Endothelial cell of umbilical vein (primary cell): ENCODE measurements at regions not wholly inside any gene's neighbourhood (a gene's known extent, or its start where the extent isn't known, plus 50 kb on each side); places are given as distances from the start of the nearest gene placed in this dataset.

Experiments used
- BruUV-seq: library from RNA; stranded (reverse); fragments of 400-500 nt; replicated peaks from 2 replicates; lab custom pipeline; 2021; lab: Mats Ljungman, UMichigan
- CTCF ChIA-PET: fragments of 300-600, 350-600 bp; sonication (Branson Sonifier 250); formaldehyde crosslinking; loops from one replicate; lab custom pipeline; 2021; ENCODE audit warnings: antibody characterized with exemption, inconsistent platforms; lab: Charles Lee
- POLR2A ChIA-PET: fragments of 300-600, 350-600 bp; sonication (Branson Sonifier 250); formaldehyde crosslinking; loops from one replicate; lab custom pipeline; 2021; ENCODE audit warnings: antibody characterized with exemption, inconsistent platforms; lab: Charles Lee
- DNase-seq: peaks from one replicate; pipeline ENCODE4 v3.0.0-alpha.2; 2011; ENCODE audit warnings: low read depth, low spot score
- FAIRE-seq: peaks from 2 replicates; lab custom pipeline; 2011; peaks lifted over from hg19 to GRCh38; lab: Jason Lieb, UNC
- H2AFZ ChIP-seq: 2 replicates; pipeline ENCODE4 v1.6.0; 2012; ENCODE audit warnings: low read depth, low read length, control low read depth, inconsistent platforms
- H3K27ac ChIP-seq: 2 replicates; pipeline ENCODE4 v1.5.1; 2011; ENCODE audit warnings: low read depth, mild to moderate bottlenecking, control low read depth, low read length, moderate library complexity; ENCODE audit not compliant: insufficient read depth
- H3K27me3 ChIP-seq, 2 experiments: 2 replicates each; pipeline versions ENCODE4 v1.6.0 to v1.6.1; 2011; ENCODE audit warnings: low read length in 2 of 2, mixed read lengths in 1 of 2; ENCODE audit not compliant: control insufficient read depth in 2 of 2, insufficient read depth in 2 of 2
- H3K36me3 ChIP-seq, 2 experiments: 2 replicates in 1 of 2; 3 replicates in 1 of 2; pipeline ENCODE4 v1.5.1; 2011; ENCODE audit warnings: low read length in 2 of 2, mild to moderate bottlenecking in 1 of 2, moderate library complexity in 1 of 2; ENCODE audit not compliant: control insufficient read depth in 2 of 2, insufficient read depth in 2 of 2; ENCODE audit errors: extremely low read depth in 1 of 2
- H3K4me1 ChIP-seq: 3 replicates; pipeline ENCODE4 v1.5.1; 2011; ENCODE audit warnings: mild to moderate bottlenecking, low read length; ENCODE audit not compliant: control insufficient read depth, insufficient read depth; ENCODE audit errors: extremely low read depth
- H3K4me2 ChIP-seq: 2 replicates; pipeline ENCODE4 v1.6.1; 2011; ENCODE audit warnings: low read length, control low read depth, mixed read lengths; ENCODE audit not compliant: insufficient read depth
- H3K4me3 ChIP-seq, 3 experiments: fragments of 200-600 bp in 1 of 3; sonication (generic), shearing (Covaris generic) in 1 of 3; replicated peaks in 1 of 3; 2 replicates each; pipeline ENCODE4 v1.5.1; 2011 to 2016; ENCODE audit warnings: control low read depth in 3 of 3, low read length in 3 of 3, mild to moderate bottlenecking in 2 of 3, inconsistent platforms in 1 of 3, low read depth in 1 of 3, moderate library complexity in 1 of 3; ENCODE audit not compliant: insufficient read depth in 1 of 3
- H3K79me2 ChIP-seq: 2 replicates; pipeline ENCODE4 v1.6.0; 2012; ENCODE audit warnings: low read length, inconsistent platforms; ENCODE audit not compliant: control insufficient read depth, insufficient read depth
- H3K9ac ChIP-seq: replicated peaks from 2 replicates; pipeline ENCODE3; 2011; ENCODE audit warnings: low read length, control low read depth; ENCODE audit not compliant: insufficient read depth; ENCODE audit errors: extremely low read depth
- H3K9me1 ChIP-seq: replicated peaks from 3 replicates; pipeline ENCODE4 v1.6.0; 2011; ENCODE audit warnings: mild to moderate bottlenecking, low read length; ENCODE audit not compliant: control insufficient read depth, insufficient read depth; ENCODE audit errors: extremely low read depth
- H3K9me3 ChIP-seq: replicated peaks from 2 replicates; pipeline ENCODE4 v1.5.1; 2012; ENCODE audit warnings: low read length, inconsistent platforms; ENCODE audit not compliant: control insufficient read depth, insufficient read depth
- H4K20me1 ChIP-seq: replicated peaks from 2 replicates; pipeline ENCODE3; 2011; ENCODE audit warnings: mild to moderate bottlenecking, low read length; ENCODE audit not compliant: control insufficient read depth, insufficient read depth; ENCODE audit errors: extremely low read depth
- CTCF ChIP-seq, 2 donors: IDR thresholded peaks; 1 replicate in 1 of 2; 2 replicates in 1 of 2; pipeline ENCODE4 v1.5.1; 2011; ENCODE audit warnings: low read length in 2 of 2, mild to moderate bottlenecking in 2 of 2, moderate library complexity in 2 of 2, control low read depth in 1 of 2, inconsistent platforms in 1 of 2, low read depth in 1 of 2; ENCODE audit not compliant: insufficient read depth in 1 of 2; ENCODE audit errors: extremely low read depth in 1 of 2
- EZH2 ChIP-seq: IDR thresholded peaks from 2 replicates; pipeline ENCODE4 v1.6.1; 2012; ENCODE audit warnings: borderline replicate concordance, low read depth, mild to moderate bottlenecking, moderate library complexity, low read length, inconsistent platforms; ENCODE audit not compliant: severe bottlenecking
- FOS ChIP-seq: IDR thresholded peaks from 2 replicates; pipeline ENCODE4 v1.6.1; 2011; ENCODE audit warnings: mild to moderate bottlenecking, low read length, moderate library complexity, borderline replicate concordance; ENCODE audit not compliant: insufficient read depth
- GATA2 ChIP-seq: IDR thresholded peaks from 2 replicates; pipeline ENCODE4 v1.7.0; 2011; ENCODE audit warnings: low read depth, mild to moderate bottlenecking, moderate library complexity, mixed read lengths, low read length; ENCODE audit not compliant: insufficient read length, insufficient read depth
- JUN ChIP-seq: IDR thresholded peaks from 2 replicates; pipeline ENCODE4 v1.6.1; 2011; ENCODE audit warnings: borderline replicate concordance, low read depth; ENCODE audit not compliant: insufficient read length, insufficient read depth
- MAX ChIP-seq: IDR thresholded peaks from 2 replicates; pipeline ENCODE4 v1.6.1; 2011; ENCODE audit not compliant: insufficient read depth, insufficient read length
- MYC ChIP-seq: IDR thresholded peaks from one replicate; pipeline ENCODE4 v1.6.1; 2011; ENCODE audit warnings: mild to moderate bottlenecking, low read depth, low read length
- POLR2A ChIP-seq: IDR thresholded peaks from 2 replicates; pipeline ENCODE4 v1.6.1; 2012; ENCODE audit warnings: low read depth, mild to moderate bottlenecking, control low read depth, low read length
- POLR2AphosphoS5 ChIP-seq: IDR thresholded peaks from 2 replicates; pipeline ENCODE4 v1.6.1; 2012; ENCODE audit warnings: low read depth, mild to moderate bottlenecking, control low read depth, low read length, moderate library complexity; ENCODE audit not compliant: insufficient read depth
- dilution Hi-C: fragments of 300-500 bp; cut with MboI; formaldehyde crosslinking; loops from one replicate; pipeline ENCODE4 v1.15.0; 2019; ENCODE audit warnings: low sequenced_read_pairs; ENCODE audit not compliant: extremely low pct_ligation_motif_present
- intact Hi-C: fragments of 100-400 bp; cut with micrococcal nuclease; formaldehyde crosslinking; loops from one replicate; pipeline ENCODE4 v1.10.0; 2022

- no peaks in the 10 kb centered on the region for H3K36me3 ChIP-seq
- no peaks in the 10 kb centered on the region for H4K20me1 ChIP-seq
- BruUV-seq, result no TSS peak
- no peak for TF ChIP-seq MAX
- TF ChIP-seq CTCF (IDR thresholded peaks at IDR 0.05; ENCODE audit: extremely low read depth in 1 of 2, insufficient read depth in 1 of 2, low read depth in 1 of 2, low read length in 2 of 2), result peak; percentile 34 to 37
- intact Hi-C loops (loop anchor here (1.0 kb wide), 1 partner anchor 325 kb away; no protein-coding TSS in a partner anchor), dilution Hi-C loops (no loop called here)
- FAIRE-seq, result peak; percentile 35
- H3K9ac ChIP-seq, result no peak overlapping the region
- no peaks in the 10 kb centered on the region for H3K9me3 ChIP-seq
- no peaks in the 10 kb centered on the region for H3K79me2 ChIP-seq
- no peak overlapping the region for H3K4me3 ChIP-seq
- no peak overlapping the region for H3K27ac ChIP-seq
- no peak overlapping the region for H2AFZ ChIP-seq
- CTCF ChIA-PET, result interaction anchor here (0.9 to 1.7 kb wide), 5 partner anchors 16 to 327 kb away, joined by 3 to 6 read pairs (median 4); partner anchors contain the start of gene ELF5
- peaks cover 2 to 6% of the 10 kb centered on the region in 2 experiments for H3K27me3 ChIP-seq
- H3K4me1 ChIP-seq, result no peaks in the 10 kb centered on the region
- H3K4me2 ChIP-seq, result no peak overlapping the region
- POLR2A ChIA-PET, result no interaction called here
- DNase-seq, result peak; percentile 1
- no peaks in the 10 kb centered on the region for H3K9me1 ChIP-seq
Measured at GRCh38 chr11:34565417-34566207, 52.0 kb upstream of the ELF5 start.

- TF ChIP-seq POLR2A, result no peak
- no peak for TF ChIP-seq FOS
- TF ChIP-seq CTCF (IDR thresholded peaks at IDR 0.05; ENCODE audit: extremely low read depth in 1 of 2, insufficient read depth in 1 of 2, low read depth in 1 of 2, low read length in 2 of 2), result no peak
- no peak for TF ChIP-seq MYC
- TF ChIP-seq GATA2, result no peak
- no peak for TF ChIP-seq MAX
- no peak for TF ChIP-seq POLR2AphosphoS5
- no peak for TF ChIP-seq JUN
- TF ChIP-seq EZH2, result no peak
- Histone ChIP-seq H3K4me3 (no peak overlapping the region), H3K9ac (no peak overlapping the region), H3K4me1 (no peaks in the 10 kb centered on the region), H3K9me3 (no peaks in the 10 kb centered on the region), H3K4me2 (no peak overlapping the region), H3K9me1 (no peaks in the 10 kb centered on the region), H3K27me3 (peaks cover under 1 to 6% of the 10 kb centered on the region in 2 experiments), H4K20me1 (no peaks in the 10 kb centered on the region), H2AFZ (no peak overlapping the region), H3K36me3 (no peaks in the 10 kb centered on the region), H3K79me2 (no peaks in the 10 kb centered on the region), H3K27ac (no peak overlapping the region)
- no peak for FAIRE-seq
- intact Hi-C loops, result no loop called here
- ChIA-PET CTCF (interaction anchor here (0.9 to 1.7 kb wide), 5 partner anchors 17 to 326 kb away, joined by 3 to 6 read pairs (median 4); partner anchors contain the start of gene ELF5), POLR2A (no interaction called here)
- dilution Hi-C loops, result no loop called here
- no TSS peak for BruUV-seq
- no peak for DNase-seq
Measured at GRCh38 chr11:34566208-34566551, 52.6 kb upstream of the ELF5 start.
